ENCODE measurements at regions not wholly inside any gene's neighbourhood (a gene's known extent, or its start where the extent isn't known, plus 50 kb on each side); places are given as distances from the start of the nearest gene placed in this dataset.

- Histone ChIP-seq H3K4me2 (ENCODE audit: control insufficient read depth, extremely low read depth, insufficient read depth, low read depth, low read length) (no peak overlapping the region), H4K20me1 (ENCODE audit: control insufficient read depth, extremely low read depth, insufficient read depth, low read length) (no peaks in the 10 kb centered on the region), H3K27ac (ENCODE audit: control insufficient read depth, insufficient read depth, low read length) (no peak overlapping the region), H3K4me1 (ENCODE audit: control insufficient read depth, extremely low read depth, insufficient read depth, low read length) (no peaks in the 10 kb centered on the region), H3K9ac (ENCODE audit: control insufficient read depth, extremely low read depth, insufficient read depth, low read length) (no peak overlapping the region), H3K4me3 (ENCODE audit: control insufficient read depth in 2 of 3, extremely low read depth in 1 of 3, insufficient read depth in 2 of 3, low read depth in 1 of 3, low read length in 3 of 3) (no peak overlapping the region), H2AFZ (ENCODE audit: control insufficient read depth, low read length) (no peak overlapping the region), H3K27me3 (ENCODE audit: control insufficient read depth, extremely low read depth, insufficient read depth, low read length) (no peaks in the 10 kb centered on the region), H3K9me1 (ENCODE audit: control insufficient read depth, extremely low read depth, insufficient read depth, low read length) (no peaks in the 10 kb centered on the region), H3K9me3 (ENCODE audit: control insufficient read depth, low read depth, low read length) (no peaks in the 10 kb centered on the region), H3K36me3 (ENCODE audit: control insufficient read depth in 2 of 2, extremely low read depth in 1 of 2, insufficient read depth in 2 of 2, low read length in 2 of 2) (no peaks in the 10 kb centered on the region), H3K79me2 (ENCODE audit: control insufficient read depth, insufficient read depth, low read length) (no peaks in the 10 kb centered on the region)
- FAIRE-seq (no peak), DNase-seq (ENCODE audit: low read depth, low spot score) (no peak)
- dilution Hi-C loops (cut with MboI; ENCODE audit: extremely low pct_ligation_motif_present, low sequenced_read_pairs), result no loop called here
- no peak for TF ChIP-seq CTCF (optimal IDR thresholded peaks at IDR 0.05 in 1 of 3, IDR thresholded peaks at IDR 0.05 in 1 of 3, conservative IDR thresholded peaks at IDR 0.05 in 1 of 3; ENCODE audit: extremely low read depth in 1 of 3, insufficient read depth in 2 of 3, low read length in 3 of 3)
- no peak for TF ChIP-seq EZH2 (IDR thresholded peaks at IDR 0.05; ENCODE audit: low read length)
These were observed 1271.8 kb upstream of the CHAC2 start for GRCh38 chr2:52495816-52496215.

GRCh38 chr2:52477166-52477565 is 1290.4 kb upstream of the CHAC2 start:
- TF ChIP-seq CTCF (optimal IDR thresholded peaks at IDR 0.05 in 1 of 3, IDR thresholded peaks at IDR 0.05 in 1 of 3, conservative IDR thresholded peaks at IDR 0.05 in 1 of 3; ENCODE audit: extremely low read depth in 1 of 3, insufficient read depth in 2 of 3, low read length in 3 of 3), result no peak
- Histone ChIP-seq H3K4me2 (ENCODE audit: control insufficient read depth, extremely low read depth, insufficient read depth, low read depth, low read length) (no peak overlapping the region), H3K9me1 (ENCODE audit: control insufficient read depth, extremely low read depth, insufficient read depth, low read length) (no peaks in the 10 kb centered on the region), H3K27ac (ENCODE audit: control insufficient read depth, insufficient read depth, low read length) (no peak overlapping the region), H3K79me2 (ENCODE audit: control insufficient read depth, insufficient read depth, low read length) (no peaks in the 10 kb centered on the region), H4K20me1 (ENCODE audit: control insufficient read depth, extremely low read depth, insufficient read depth, low read length) (no peaks in the 10 kb centered on the region), H3K27me3 (ENCODE audit: control insufficient read depth, extremely low read depth, insufficient read depth, low read length) (no peaks in the 10 kb centered on the region), H3K4me1 (ENCODE audit: control insufficient read depth, extremely low read depth, insufficient read depth, low read length) (no peaks in the 10 kb centered on the region), H3K4me3 (ENCODE audit: control insufficient read depth in 2 of 3, extremely low read depth in 1 of 3, insufficient read depth in 2 of 3, low read depth in 1 of 3, low read length in 3 of 3) (no peak overlapping the region), H2AFZ (ENCODE audit: control insufficient read depth, low read length) (no peak overlapping the region), H3K9ac (ENCODE audit: control insufficient read depth, extremely low read depth, insufficient read depth, low read length) (no peak overlapping the region), H3K36me3 (ENCODE audit: control insufficient read depth in 2 of 2, extremely low read depth in 1 of 2, insufficient read depth in 2 of 2, low read length in 2 of 2) (no peaks in the 10 kb centered on the region), H3K9me3 (ENCODE audit: control insufficient read depth, low read depth, low read length) (no peaks in the 10 kb centered on the region)
- no peak for DNase-seq (ENCODE audit: low read depth, low spot score)
- dilution Hi-C loops (cut with MboI; ENCODE audit: extremely low pct_ligation_motif_present, low sequenced_read_pairs), result no loop called here
- FAIRE-seq, result no peak
